ENCODE measurements at regions not wholly inside any gene's neighbourhood (a gene's known extent, or its start where the extent isn't known, plus 50 kb on each side); places are given as distances from the start of the nearest gene placed in this dataset.

DNA sequence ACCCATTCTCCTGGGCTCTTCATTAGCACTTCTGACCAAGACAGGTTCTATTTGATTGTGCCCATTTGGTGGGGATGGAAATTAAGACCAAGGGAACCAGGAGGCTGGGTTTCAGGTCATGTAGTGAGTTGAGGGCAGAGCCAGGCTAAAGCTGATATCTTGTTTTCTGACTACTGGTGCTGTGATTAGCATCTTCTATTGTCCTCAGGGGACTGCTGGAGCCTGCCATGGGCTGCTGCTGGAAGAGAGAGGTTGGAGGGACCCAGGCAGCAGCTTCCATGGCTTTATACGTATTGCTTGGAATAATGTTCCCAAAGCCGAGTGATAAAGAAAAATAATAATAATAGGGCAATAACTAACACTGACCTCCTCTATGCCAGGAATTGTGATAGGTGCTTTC lies 211.4 kb upstream of the ROPN1 start:
- H2AFZ ChIP-seq (ENCODE audit: low read length): no peak overlapping the region
- no peaks in the 10 kb centered on the region for H3K9me2 ChIP-seq (replicated peaks; ENCODE audit: insufficient read depth, low read length)
- no peaks in the 10 kb centered on the region for H4K20me1 ChIP-seq (ENCODE audit: insufficient read depth, low read length)
- no peaks in the 10 kb centered on the region for H3K36me3 ChIP-seq (replicated peaks; ENCODE audit: insufficient read depth, low read length)
- no peak for DNase-seq
- H3K4me3 ChIP-seq (ENCODE audit: low read length): no peak overlapping the region
- H3K9me3 ChIP-seq (replicated peaks; ENCODE audit: insufficient read depth, low read length): no peaks in the 10 kb centered on the region
- H3K79me2 ChIP-seq (ENCODE audit: low read length): no peaks in the 10 kb centered on the region
- no peak overlapping the region for H3K9ac ChIP-seq (ENCODE audit: low read length)
- 0 out of 2 replicates have a peak, but pooled peaks cover 5% of the 10 kb centered on the region for H3K4me1 ChIP-seq (ENCODE audit: low read length)
- no peaks in the 10 kb centered on the region for H3F3A ChIP-seq (ENCODE audit: insufficient read depth, low read length)
- no peaks in the 10 kb centered on the region for H3K27me3 ChIP-seq (replicated peaks; ENCODE audit: insufficient read depth, low read length)
- TF ChIP-seq, protein P1, sequence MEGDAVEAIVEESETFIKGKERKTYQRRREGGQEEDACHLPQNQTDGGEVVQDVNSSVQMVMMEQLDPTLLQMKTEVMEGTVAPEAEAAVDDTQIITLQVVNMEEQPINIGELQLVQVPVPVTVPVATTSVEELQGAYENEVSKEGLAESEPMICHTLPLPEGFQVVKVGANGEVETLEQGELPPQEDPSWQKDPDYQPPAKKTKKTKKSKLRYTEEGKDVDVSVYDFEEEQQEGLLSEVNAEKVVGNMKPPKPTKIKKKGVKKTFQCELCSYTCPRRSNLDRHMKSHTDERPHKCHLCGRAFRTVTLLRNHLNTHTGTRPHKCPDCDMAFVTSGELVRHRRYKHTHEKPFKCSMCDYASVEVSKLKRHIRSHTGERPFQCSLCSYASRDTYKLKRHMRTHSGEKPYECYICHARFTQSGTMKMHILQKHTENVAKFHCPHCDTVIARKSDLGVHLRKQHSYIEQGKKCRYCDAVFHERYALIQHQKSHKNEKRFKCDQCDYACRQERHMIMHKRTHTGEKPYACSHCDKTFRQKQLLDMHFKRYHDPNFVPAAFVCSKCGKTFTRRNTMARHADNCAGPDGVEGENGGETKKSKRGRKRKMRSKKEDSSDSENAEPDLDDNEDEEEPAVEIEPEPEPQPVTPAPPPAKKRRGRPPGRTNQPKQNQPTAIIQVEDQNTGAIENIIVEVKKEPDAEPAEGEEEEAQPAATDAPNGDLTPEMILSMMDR (IDR thresholded peaks at IDR 0.05; ENCODE audit: low read length): no peak
- TF ChIP-seq EZH2 (optimal IDR thresholded peaks at IDR 0.05; ENCODE audit: low read depth, low read length) (no peak), EZH2phosphoT487 (IDR thresholded peaks at IDR 0.05; ENCODE audit: low read length) (no peak)
- no peak overlapping the region for H3K27ac ChIP-seq (ENCODE audit: low read length)
- no peak overlapping the region for H3K4me2 ChIP-seq (ENCODE audit: low read depth, low read length)

DNA sequence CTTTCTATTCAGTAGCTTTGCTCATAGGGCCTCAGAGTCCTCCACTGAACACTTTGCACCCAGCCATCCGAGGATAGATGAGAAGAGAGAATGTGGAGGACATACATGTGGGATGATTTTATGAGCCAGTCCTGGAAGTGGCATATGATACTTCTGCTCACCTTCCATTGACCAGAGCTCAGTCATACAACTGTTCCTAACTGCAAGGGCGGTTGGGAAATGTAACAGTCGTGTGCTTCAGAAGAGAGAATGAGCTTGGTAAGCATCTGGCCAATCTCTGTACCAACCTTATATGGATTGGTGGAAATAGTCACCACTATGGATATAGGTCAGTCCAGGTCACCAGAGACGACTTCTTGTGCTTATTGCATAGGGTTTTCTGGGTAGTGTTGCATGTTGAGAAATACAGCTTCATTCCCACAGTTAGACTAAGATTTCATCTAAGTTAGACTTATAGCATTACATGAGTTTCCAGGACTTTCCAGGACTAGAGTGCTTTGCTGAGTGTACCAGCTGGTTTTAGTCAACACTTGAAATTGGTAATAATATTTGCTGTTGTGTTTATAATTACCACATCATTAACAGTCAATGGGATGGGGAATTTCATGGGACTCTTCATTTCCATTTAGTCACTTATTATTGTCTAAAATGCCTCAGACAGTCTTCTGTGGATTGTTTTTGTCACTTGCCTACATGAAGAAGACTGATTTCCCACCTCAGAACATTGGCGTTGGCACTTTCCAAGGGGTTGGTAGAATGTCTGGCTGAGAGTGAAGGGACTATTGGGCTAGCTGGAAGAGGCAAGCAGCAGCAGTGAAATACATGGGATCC lies 214.5 kb upstream of the ROPN1 start:
- no peaks in the 10 kb centered on the region for H3K27me3 ChIP-seq (replicated peaks; ENCODE audit: insufficient read depth, low read length)
- H2AFZ ChIP-seq (ENCODE audit: low read length): no peak overlapping the region
- no peaks in the 10 kb centered on the region for H3F3A ChIP-seq (ENCODE audit: insufficient read depth, low read length)
- no peaks in the 10 kb centered on the region for H3K9me3 ChIP-seq (replicated peaks; ENCODE audit: insufficient read depth, low read length)
- H4K20me1 ChIP-seq (ENCODE audit: insufficient read depth, low read length): no peaks in the 10 kb centered on the region
- TF ChIP-seq EZH2 (optimal IDR thresholded peaks at IDR 0.05; ENCODE audit: low read depth, low read length): no peak
- TF ChIP-seq, protein P1 (IDR thresholded peaks at IDR 0.05; ENCODE audit: low read length): no peak
- no peak for TF ChIP-seq EZH2phosphoT487 (IDR thresholded peaks at IDR 0.05; ENCODE audit: low read length)
- no peak overlapping the region for H3K4me3 ChIP-seq (ENCODE audit: low read length)
- H3K9me2 ChIP-seq (replicated peaks; ENCODE audit: insufficient read depth, low read length): no peaks in the 10 kb centered on the region
- H3K27ac ChIP-seq (ENCODE audit: low read length): no peak overlapping the region
- no peak for DNase-seq
- H3K36me3 ChIP-seq (replicated peaks; ENCODE audit: insufficient read depth, low read length): no peaks in the 10 kb centered on the region
- H3K79me2 ChIP-seq (ENCODE audit: low read length): no peaks in the 10 kb centered on the region
- H3K4me1 ChIP-seq (ENCODE audit: low read length): 0 out of 2 replicates have a peak, but pooled peaks cover 5% of the 10 kb centered on the region
- no peak overlapping the region for H3K9ac ChIP-seq (ENCODE audit: low read length)
- H3K4me2 ChIP-seq (ENCODE audit: low read depth, low read length): no peak overlapping the region

DNA sequence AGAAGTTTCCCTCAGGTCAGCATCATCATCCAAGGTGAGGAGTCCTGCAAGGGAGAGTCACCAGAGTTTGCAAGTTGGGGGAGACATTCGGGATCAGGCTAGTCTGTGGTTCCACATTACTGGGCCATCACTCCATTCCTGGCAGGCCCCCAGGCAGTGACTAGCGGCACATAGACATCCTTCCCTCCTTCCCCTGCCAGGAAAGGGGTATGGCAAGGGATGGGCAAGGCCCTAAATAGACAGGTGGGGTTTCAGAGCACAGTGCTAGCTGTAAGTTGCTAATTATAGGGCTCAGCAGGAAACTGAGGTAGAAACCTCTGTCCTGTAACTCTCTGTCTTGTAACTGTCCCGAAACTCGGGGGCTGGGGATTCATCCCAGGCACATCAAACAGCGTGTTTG lies 215.2 kb upstream of the ROPN1 start:
- no peak overlapping the region for H3K9ac ChIP-seq (ENCODE audit: low read length)
- no peak overlapping the region for H3K27ac ChIP-seq (ENCODE audit: low read length)
- no peaks in the 10 kb centered on the region for H3K27me3 ChIP-seq (replicated peaks; ENCODE audit: insufficient read depth, low read length)
- H2AFZ ChIP-seq (ENCODE audit: low read length): no peak overlapping the region
- H3K4me1 ChIP-seq (ENCODE audit: low read length): 0 out of 2 replicates have a peak, but pooled peaks cover 5% of the 10 kb centered on the region
- no peaks in the 10 kb centered on the region for H3F3A ChIP-seq (ENCODE audit: insufficient read depth, low read length)
- H3K9me3 ChIP-seq (replicated peaks; ENCODE audit: insufficient read depth, low read length): no peaks in the 10 kb centered on the region
- H3K4me2 ChIP-seq (ENCODE audit: low read depth, low read length): no peak overlapping the region
- H3K4me3 ChIP-seq (ENCODE audit: low read length): no peak overlapping the region
- DNase-seq: no peak
- no peaks in the 10 kb centered on the region for H3K36me3 ChIP-seq (replicated peaks; ENCODE audit: insufficient read depth, low read length)
- no peak for TF ChIP-seq EZH2 (optimal IDR thresholded peaks at IDR 0.05; ENCODE audit: low read depth, low read length)
- TF ChIP-seq, protein P1 (IDR thresholded peaks at IDR 0.05; ENCODE audit: low read length): no peak
- no peaks in the 10 kb centered on the region for H4K20me1 ChIP-seq (ENCODE audit: insufficient read depth, low read length)
- no peaks in the 10 kb centered on the region for H3K9me2 ChIP-seq (replicated peaks; ENCODE audit: insufficient read depth, low read length)
- H3K79me2 ChIP-seq (ENCODE audit: low read length): no peaks in the 10 kb centered on the region
